GM12891 (cell line): ENCODE measurements at regions not wholly inside any gene's neighbourhood (a gene's known extent, or its start where the extent isn't known, plus 50 kb on each side); places are given as distances from the start of the nearest gene placed in this dataset.
A peak's percentile ranks its signal among the peaks of the same experiment; 100 is the strongest.

ENCODE experiments used
- DNase-seq: peaks from one replicate; pipeline ENCODE4 v3.0.0; 2011; ENCODE audit warnings: low spot score; ENCODE audit not compliant: insufficient read length
- FAIRE-seq: peaks from 2 replicates; lab custom pipeline; 2011; peaks lifted over from hg19 to GRCh38; lab: Jason Lieb, UNC
- PAX5 ChIP-seq: IDR thresholded peaks from 2 replicates; pipeline ENCODE4 v1.6.1; 2011; ENCODE audit warnings: low read length, moderate library complexity, mild to moderate bottlenecking; ENCODE audit not compliant: insufficient read depth, severe bottlenecking
- POLR2A ChIP-seq: IDR thresholded peaks from 2 replicates; pipeline ENCODE4 v1.6.1; 2011; ENCODE audit warnings: low read depth, low read length, control low read depth
- POLR2AphosphoS5 ChIP-seq: IDR thresholded peaks from 2 replicates; pipeline ENCODE4 v1.6.1; 2011; ENCODE audit warnings: low read depth, low read length, control low read depth
- POU2F2 ChIP-seq: IDR thresholded peaks from 2 replicates; pipeline ENCODE4 v1.6.1; 2011; ENCODE audit warnings: low read depth, mild to moderate bottlenecking, control low read depth, low read length, moderate library complexity
- SPI1 ChIP-seq: IDR thresholded peaks from 2 replicates; pipeline ENCODE4 v1.6.1; 2011; ENCODE audit warnings: low read depth, low read length, control low read depth
- TAF1 ChIP-seq: IDR thresholded peaks from 2 replicates; pipeline ENCODE4 v1.6.1; 2011; ENCODE audit warnings: low read depth, low read length, control low read depth

- FAIRE-seq (no peak), DNase-seq (no peak)
- TF ChIP-seq POLR2AphosphoS5: no peak
Observed at GRCh38 chr16:73311857-73312723, 264.2 kb upstream of the ZFHX3 start.

GRCh38 chr16:73308771-73309170, 260.8 kb upstream of the ZFHX3 start:
- FAIRE-seq: no peak
- no peak for TF ChIP-seq PAX5
- no peak for TF ChIP-seq POLR2A
- no peak for TF ChIP-seq POU2F2
- TF ChIP-seq SPI1: no peak
- no peak for TF ChIP-seq TAF1
- no peak for TF ChIP-seq POLR2AphosphoS5
- no peak for DNase-seq

- FAIRE-seq (no peak), DNase-seq (no peak)
- TF ChIP-seq TAF1 (no peak), PAX5 (no peak), SPI1 (no peak), POU2F2 (no peak), POLR2A (no peak), POLR2AphosphoS5 (no peak)
Observed at GRCh38 chr16:73306901-73307413, 259.0 kb upstream of the ZFHX3 start.

DNA sequence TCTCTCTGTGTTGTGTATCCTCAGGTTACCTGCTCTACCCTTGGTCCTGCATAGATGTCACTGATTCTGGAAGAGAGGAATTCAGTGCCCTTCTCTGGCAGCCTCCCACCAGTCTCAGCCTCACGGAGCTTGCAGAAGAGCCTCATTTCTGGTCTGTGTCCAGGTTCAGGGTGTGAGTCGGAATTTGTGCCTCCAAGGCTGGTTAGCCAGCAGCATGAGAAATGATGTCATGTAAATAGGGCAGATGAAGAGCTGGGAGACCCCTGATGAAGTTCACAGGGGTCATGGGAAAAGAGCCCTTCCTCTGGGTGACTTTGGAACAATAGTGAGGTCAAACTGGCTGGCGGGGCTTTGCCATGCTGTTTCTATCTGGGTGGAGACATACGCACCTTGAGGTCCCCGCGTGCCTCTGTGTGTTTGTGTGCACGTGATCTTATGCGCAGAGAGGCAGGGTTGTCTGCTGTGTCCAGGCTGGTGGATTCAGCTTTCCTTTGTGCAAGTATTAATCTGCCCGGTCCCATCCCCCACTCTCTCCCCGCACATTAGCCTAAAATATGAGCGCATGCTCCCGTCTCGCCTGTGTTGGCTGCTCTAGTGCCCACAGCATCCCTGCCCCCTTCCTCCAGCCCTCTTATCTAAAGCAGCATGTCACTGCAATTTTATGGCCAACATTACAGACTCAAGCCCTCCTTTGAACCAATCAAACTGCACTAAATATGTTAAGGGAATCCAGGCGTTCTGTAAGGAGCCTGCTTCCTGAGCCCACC, 256.3 kb upstream of the ZFHX3 start:
- TF ChIP-seq POLR2AphosphoS5 (no peak), PAX5 (no peak), TAF1 (no peak), SPI1 (no peak), POU2F2 (no peak), POLR2A (no peak)
- FAIRE-seq (no peak), DNase-seq (no peak)

- TF ChIP-seq SPI1 (no peak), PAX5 (no peak), TAF1 (no peak), POU2F2 (no peak), POLR2AphosphoS5 (no peak), POLR2A (no peak)
- DNase-seq (no peak), FAIRE-seq (no peak)
Observed at GRCh38 chr16:73302942-73303341, 255.0 kb upstream of the ZFHX3 start.

- no peak for TF ChIP-seq PAX5
- no peak for TF ChIP-seq POLR2A
- no peak for DNase-seq
- no peak for FAIRE-seq
Observed at GRCh38 chr16:73301984-73302383, 254.1 kb upstream of the ZFHX3 start.

DNA sequence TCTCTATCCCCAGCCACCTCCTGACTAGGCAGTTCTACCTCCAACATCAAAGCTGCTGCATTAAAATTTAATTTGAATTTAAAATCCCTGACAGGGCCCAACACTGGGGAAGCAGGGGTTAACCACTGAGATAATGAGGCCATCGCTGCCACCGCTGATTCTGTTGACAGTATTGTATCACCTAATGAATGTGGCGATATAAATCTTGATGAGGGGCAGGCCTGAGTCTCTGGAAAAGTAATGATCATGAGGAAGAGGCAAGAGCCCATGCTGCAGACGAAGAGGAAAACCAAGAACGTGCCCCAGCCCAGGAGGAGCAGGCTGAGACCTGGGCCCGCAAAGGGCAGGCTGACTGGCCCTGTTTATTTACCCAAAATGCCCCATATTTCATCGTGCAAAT, 251.4 kb upstream of the ZFHX3 start:
- TF ChIP-seq PAX5: no peak
- TF ChIP-seq POLR2A: no peak
- no peak for TF ChIP-seq POLR2AphosphoS5
- no peak for TF ChIP-seq POU2F2
- TF ChIP-seq SPI1: no peak
- TF ChIP-seq TAF1: no peak
- no peak for DNase-seq
- no peak for FAIRE-seq

DNA sequence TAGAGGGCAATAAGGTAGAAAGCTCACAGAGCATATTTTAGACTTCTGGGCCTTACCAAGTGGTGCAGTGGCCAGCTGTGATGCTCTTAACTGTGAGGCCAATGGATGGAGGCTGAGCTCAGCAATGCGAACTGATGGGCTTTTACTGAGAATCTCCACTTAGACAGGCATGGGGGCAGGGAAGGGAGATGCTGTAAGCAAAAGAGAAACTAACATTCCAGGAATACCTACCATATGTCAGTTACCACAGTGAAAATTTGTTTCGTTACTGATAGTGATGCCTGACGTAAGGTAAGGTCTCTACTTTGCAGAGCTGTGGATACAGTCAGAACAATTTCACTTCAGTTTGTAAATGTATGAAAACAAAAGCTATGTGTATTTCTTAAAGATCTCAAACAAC, 250.6 kb upstream of the ZFHX3 start:
- TF ChIP-seq POLR2AphosphoS5 (no peak), SPI1 (no peak), TAF1 (no peak), POLR2A (no peak), POU2F2 (no peak)
- FAIRE-seq: no peak
- no peak for DNase-seq

GRCh38 chr16:73290258-73290657, 242.3 kb upstream of the ZFHX3 start:
- TF ChIP-seq POLR2AphosphoS5: no peak
- no peak for TF ChIP-seq POLR2A
- TF ChIP-seq SPI1: no peak
- TF ChIP-seq TAF1: no peak
- TF ChIP-seq PAX5: no peak
- no peak for TF ChIP-seq POU2F2
- FAIRE-seq: no peak
- no peak for DNase-seq

DNA sequence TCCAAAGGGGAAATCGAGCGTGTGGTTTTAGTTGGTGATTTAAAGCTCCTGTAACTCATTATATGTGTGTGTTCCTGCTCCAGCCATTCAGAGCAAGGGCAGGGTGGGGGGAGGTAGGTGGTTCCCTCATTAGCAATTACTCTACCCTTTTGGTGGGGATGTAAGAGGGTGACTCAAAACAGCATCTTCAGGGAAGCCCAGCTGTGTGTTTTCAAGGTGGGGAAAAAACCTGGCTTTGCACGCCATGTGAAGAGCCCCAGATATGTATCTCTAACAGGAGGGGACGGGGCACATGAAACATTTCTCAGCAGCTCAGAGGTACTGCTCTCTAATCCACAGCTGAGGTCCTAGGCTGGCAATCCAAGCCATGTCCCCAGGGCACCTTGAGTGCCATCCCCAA, 241.3 kb upstream of the ZFHX3 start:
- TF ChIP-seq POLR2AphosphoS5: no peak; the same call in 1 of the 2 replicates
- peak; percentile 96 for TF ChIP-seq POU2F2
- TF ChIP-seq PAX5: peak; percentile 57
- no peak for TF ChIP-seq POLR2A
- TF ChIP-seq SPI1: 0 out of 2 replicates have a peak, but pooled peaks have one; percentile 19
- TF ChIP-seq TAF1: 0 out of 2 replicates have a peak, but pooled peaks have one; percentile 22
- peak; percentile 85 for FAIRE-seq
- DNase-seq: peak; percentile 26
